ENCODE measurements at regions not wholly inside any gene's neighbourhood (a gene's known extent, or its start where the extent isn't known, plus 50 kb on each side); places are given as distances from the start of the nearest gene placed in this dataset.

DNA sequence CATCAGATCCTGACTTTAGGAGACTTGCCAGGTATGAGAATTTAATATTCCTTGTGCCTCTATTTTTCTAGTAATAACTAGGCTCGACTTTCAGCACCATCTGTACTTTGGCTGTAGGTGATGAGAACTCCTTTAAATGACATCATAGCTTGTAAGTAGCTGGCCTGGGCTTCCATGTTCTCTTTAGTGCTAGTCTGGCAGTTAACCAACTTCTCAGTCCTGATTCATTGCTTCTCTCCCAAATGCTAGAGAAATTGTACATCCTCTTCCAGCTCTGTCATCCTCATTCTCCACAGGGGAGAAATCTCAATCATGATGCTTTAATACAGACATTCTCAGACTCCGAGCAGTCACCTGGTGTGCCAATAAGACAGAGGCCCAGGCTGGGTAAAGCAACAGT, 143.5 kb upstream of the MOCS1 start:
- H3K27ac ChIP-seq (ENCODE audit: low read depth, low read length), result no peak overlapping the region
- H3K36me3 ChIP-seq (ENCODE audit: control insufficient read depth, insufficient read depth, low read length), result no peaks in the 10 kb centered on the region
- H3K9me3 ChIP-seq (ENCODE audit: control insufficient read depth, insufficient read depth, low read depth, low read length), result no peaks in the 10 kb centered on the region
- H3K27me3 ChIP-seq (ENCODE audit: control insufficient read depth, insufficient read depth, low read length), result peaks cover 16% of the 10 kb centered on the region; the same call in 1 of the 2 replicates
- no peak overlapping the region for H3K9ac ChIP-seq (ENCODE audit: low read length)
- H3K4me1 ChIP-seq (ENCODE audit: control insufficient read depth, insufficient read depth, low read length), result no peaks in the 10 kb centered on the region
- no peak overlapping the region for H3K4me3 ChIP-seq (ENCODE audit: low read depth, low read length)

DNA sequence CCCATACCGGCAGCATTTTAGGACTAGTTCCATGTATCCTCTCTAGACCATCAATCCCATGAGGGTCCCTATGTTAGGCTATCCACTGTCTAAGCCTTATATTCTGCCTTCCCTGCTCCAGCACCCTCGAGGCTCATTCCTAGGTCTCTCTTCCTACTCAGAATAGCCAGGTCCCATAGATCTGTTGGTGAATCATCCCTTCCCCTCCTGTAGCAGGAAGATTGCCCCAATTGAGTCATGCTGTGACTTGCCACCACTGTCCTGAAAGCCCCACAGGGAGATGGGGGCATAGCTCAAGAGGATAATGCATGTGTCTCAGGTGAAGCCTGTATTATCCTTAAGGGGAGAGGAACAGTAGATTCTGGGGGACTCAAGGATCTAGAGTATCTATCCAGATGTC, 143.1 kb upstream of the MOCS1 start:
- no peak overlapping the region for H3K27ac ChIP-seq (ENCODE audit: low read depth, low read length)
- H3K9me3 ChIP-seq (ENCODE audit: control insufficient read depth, insufficient read depth, low read depth, low read length), result no peaks in the 10 kb centered on the region
- H3K4me1 ChIP-seq (ENCODE audit: control insufficient read depth, insufficient read depth, low read length), result no peaks in the 10 kb centered on the region
- H3K27me3 ChIP-seq (ENCODE audit: control insufficient read depth, insufficient read depth, low read length), result peaks cover 16% of the 10 kb centered on the region; the same call in 1 of the 2 replicates
- no peak overlapping the region for H3K4me3 ChIP-seq (ENCODE audit: low read depth, low read length)
- no peak overlapping the region for H3K9ac ChIP-seq (ENCODE audit: low read length)
- H3K36me3 ChIP-seq (ENCODE audit: control insufficient read depth, insufficient read depth, low read length), result no peaks in the 10 kb centered on the region

GRCh38 chr6:40075056-40075590, 140.9 kb upstream of the MOCS1 start:
- peaks cover 6% of the 10 kb centered on the region; the same call in 1 of the 2 replicates for H3K27me3 ChIP-seq (ENCODE audit: control insufficient read depth, insufficient read depth, low read length)
- no peak overlapping the region for H3K9ac ChIP-seq (ENCODE audit: low read length)
- H3K36me3 ChIP-seq (ENCODE audit: control insufficient read depth, insufficient read depth, low read length), result no peaks in the 10 kb centered on the region
- H3K9me3 ChIP-seq (ENCODE audit: control insufficient read depth, insufficient read depth, low read depth, low read length), result no peaks in the 10 kb centered on the region
- no peak overlapping the region for H3K4me3 ChIP-seq (ENCODE audit: low read depth, low read length)
- H3K27ac ChIP-seq (ENCODE audit: low read depth, low read length), result no peak overlapping the region
- no peaks in the 10 kb centered on the region for H3K4me1 ChIP-seq (ENCODE audit: control insufficient read depth, insufficient read depth, low read length)

DNA sequence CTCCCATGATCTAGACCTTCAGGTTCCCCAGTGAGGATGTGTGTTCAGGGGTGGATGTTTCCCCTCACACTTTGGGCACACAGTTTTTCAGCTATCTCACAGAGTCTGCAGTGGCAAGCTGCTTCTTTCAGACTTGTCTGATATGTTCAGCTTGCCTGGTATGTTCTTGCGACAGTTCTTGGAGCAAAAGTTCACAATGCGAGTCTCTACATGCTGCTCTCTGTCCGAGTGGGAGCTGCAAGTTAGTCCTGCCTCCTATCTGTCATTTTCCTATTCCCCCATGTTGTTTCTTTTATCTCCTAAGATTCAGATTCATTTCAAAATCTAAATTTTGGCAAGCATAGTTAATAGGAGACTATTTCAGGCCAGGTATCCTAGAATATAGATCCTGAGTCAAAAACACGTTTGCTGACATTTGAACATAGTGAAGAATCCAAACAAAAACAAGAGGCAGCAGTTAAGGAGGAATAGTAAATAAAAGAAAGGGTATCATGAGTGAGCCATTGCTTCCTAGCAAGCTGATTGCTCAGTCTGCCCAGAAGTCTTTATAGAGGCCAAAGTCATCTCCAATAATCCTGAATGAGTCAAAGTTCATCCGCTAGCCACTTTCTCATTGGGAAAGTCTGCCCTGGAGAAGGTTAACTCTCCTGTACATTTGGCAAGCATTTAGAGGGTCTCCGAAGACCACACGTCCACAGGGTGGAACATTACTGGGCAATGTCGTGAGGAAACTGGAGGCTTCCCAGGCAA, 140.2 kb upstream of the MOCS1 start:
- no peaks in the 10 kb centered on the region for H3K4me1 ChIP-seq (ENCODE audit: control insufficient read depth, insufficient read depth, low read length)
- H3K36me3 ChIP-seq (ENCODE audit: control insufficient read depth, insufficient read depth, low read length), result no peaks in the 10 kb centered on the region
- H3K9me3 ChIP-seq (ENCODE audit: control insufficient read depth, insufficient read depth, low read depth, low read length), result no peaks in the 10 kb centered on the region
- peaks cover 3% of the 10 kb centered on the region; the same call in 1 of the 2 replicates for H3K27me3 ChIP-seq (ENCODE audit: control insufficient read depth, insufficient read depth, low read length)
- H3K27ac ChIP-seq (ENCODE audit: low read depth, low read length), result no peak overlapping the region
- H3K4me3 ChIP-seq (ENCODE audit: low read depth, low read length), result no peak overlapping the region
- H3K9ac ChIP-seq (ENCODE audit: low read length), result no peak overlapping the region

DNA sequence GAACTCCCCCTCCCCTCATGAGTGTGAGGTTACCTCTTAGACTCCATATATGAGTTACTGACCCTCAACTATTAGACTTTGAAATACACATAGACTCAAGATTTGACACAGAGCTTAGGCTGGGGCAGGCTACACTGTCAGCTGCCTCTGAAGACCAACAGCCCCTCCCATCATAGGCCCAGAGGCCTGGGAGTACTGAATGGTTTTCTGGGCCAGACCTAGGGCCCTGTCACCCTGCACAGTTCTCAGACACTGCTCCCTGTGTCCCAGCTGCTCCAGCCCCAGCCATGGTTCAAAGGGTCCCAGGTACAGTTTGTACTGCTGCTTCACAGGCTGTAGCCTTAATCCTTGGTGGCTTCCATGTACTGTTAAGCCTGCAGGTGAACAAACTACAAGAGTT, 132.1 kb upstream of the MOCS1 start:
- Histone ChIP-seq H3K27ac (ENCODE audit: low read depth, low read length) (no peak overlapping the region), H3K9ac (ENCODE audit: low read length) (no peak overlapping the region), H3K9me3 (ENCODE audit: control insufficient read depth, insufficient read depth, low read depth, low read length) (peaks cover 20% of the 10 kb centered on the region), H3K4me1 (ENCODE audit: control insufficient read depth, insufficient read depth, low read length) (no peaks in the 10 kb centered on the region), H3K27me3 (ENCODE audit: control insufficient read depth, insufficient read depth, low read length) (no peaks in the 10 kb centered on the region; the same call in 1 of the 2 replicates), H3K4me3 (ENCODE audit: low read depth, low read length) (no peak overlapping the region), H3K36me3 (ENCODE audit: control insufficient read depth, insufficient read depth, low read length) (no peaks in the 10 kb centered on the region)

GRCh38 chr6:40056865-40057264, 122.6 kb upstream of the MOCS1 start:
- H3K9ac ChIP-seq (ENCODE audit: low read length), result no peak overlapping the region
- no peak overlapping the region for H3K4me3 ChIP-seq (ENCODE audit: low read depth, low read length)
- H3K36me3 ChIP-seq (ENCODE audit: control insufficient read depth, insufficient read depth, low read length), result no peaks in the 10 kb centered on the region
- H3K4me1 ChIP-seq (ENCODE audit: control insufficient read depth, insufficient read depth, low read length), result no peaks in the 10 kb centered on the region
- no peak overlapping the region for H3K27ac ChIP-seq (ENCODE audit: low read depth, low read length)
- H3K9me3 ChIP-seq (ENCODE audit: control insufficient read depth, insufficient read depth, low read depth, low read length), result no peaks in the 10 kb centered on the region
- H3K27me3 ChIP-seq (ENCODE audit: control insufficient read depth, insufficient read depth, low read length), result peaks cover 6% of the 10 kb centered on the region; the same call in 1 of the 2 replicates

GRCh38 chr6:40054602-40055001, 120.3 kb upstream of the MOCS1 start:
- Histone ChIP-seq H3K27me3 (ENCODE audit: control insufficient read depth, insufficient read depth, low read length) (peaks cover 9% of the 10 kb centered on the region; the same call in 1 of the 2 replicates), H3K4me3 (ENCODE audit: low read depth, low read length) (no peak overlapping the region), H3K9ac (ENCODE audit: low read length) (no peak overlapping the region), H3K27ac (ENCODE audit: low read depth, low read length) (no peak overlapping the region), H3K4me1 (ENCODE audit: control insufficient read depth, insufficient read depth, low read length) (no peaks in the 10 kb centered on the region), H3K36me3 (ENCODE audit: control insufficient read depth, insufficient read depth, low read length) (no peaks in the 10 kb centered on the region), H3K9me3 (ENCODE audit: control insufficient read depth, insufficient read depth, low read depth, low read length) (peaks cover 17% of the 10 kb centered on the region)

GRCh38 chr6:40054186-40054585, 119.9 kb upstream of the MOCS1 start:
- Histone ChIP-seq H3K27me3 (ENCODE audit: control insufficient read depth, insufficient read depth, low read length) (peaks cover 9% of the 10 kb centered on the region; the same call in 1 of the 2 replicates), H3K36me3 (ENCODE audit: control insufficient read depth, insufficient read depth, low read length) (no peaks in the 10 kb centered on the region), H3K9ac (ENCODE audit: low read length) (no peak overlapping the region), H3K4me1 (ENCODE audit: control insufficient read depth, insufficient read depth, low read length) (no peaks in the 10 kb centered on the region), H3K27ac (ENCODE audit: low read depth, low read length) (no peak overlapping the region), H3K4me3 (ENCODE audit: low read depth, low read length) (no peak overlapping the region), H3K9me3 (ENCODE audit: control insufficient read depth, insufficient read depth, low read depth, low read length) (peaks cover 17% of the 10 kb centered on the region)

GRCh38 chr6:40049128-40049527, 114.9 kb upstream of the MOCS1 start:
- Histone ChIP-seq H3K9ac (ENCODE audit: low read length) (no peak overlapping the region), H3K36me3 (ENCODE audit: control insufficient read depth, insufficient read depth, low read length) (no peaks in the 10 kb centered on the region), H3K4me1 (ENCODE audit: control insufficient read depth, insufficient read depth, low read length) (no peaks in the 10 kb centered on the region), H3K4me3 (ENCODE audit: low read depth, low read length) (no peak overlapping the region), H3K27ac (ENCODE audit: low read depth, low read length) (no peak overlapping the region), H3K27me3 (ENCODE audit: control insufficient read depth, insufficient read depth, low read length) (peaks cover 9% of the 10 kb centered on the region), H3K9me3 (ENCODE audit: control insufficient read depth, insufficient read depth, low read depth, low read length) (peaks cover 19% of the 10 kb centered on the region)

DNA sequence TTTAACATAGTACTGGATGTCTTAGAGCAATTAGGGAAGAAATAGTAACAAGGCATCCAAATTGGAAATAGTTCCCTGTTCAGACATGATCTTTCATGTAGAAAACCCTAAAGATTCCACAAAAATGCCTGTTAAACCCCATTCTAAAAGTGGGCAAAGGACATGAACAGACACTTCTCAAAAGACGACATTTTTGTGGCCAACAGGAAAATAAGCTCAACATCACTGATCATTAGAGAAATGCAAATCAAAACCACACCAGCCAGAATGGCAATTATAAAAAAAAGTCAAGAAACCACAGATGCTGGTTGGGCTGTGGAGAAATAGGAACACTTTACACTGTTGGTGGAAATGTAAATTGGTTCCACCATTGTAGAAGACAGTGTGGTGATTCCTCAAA, 109.9 kb upstream of the MOCS1 start:
- Histone ChIP-seq H3K9me3 (ENCODE audit: control insufficient read depth, insufficient read depth, low read depth, low read length) (peaks cover 7% of the 10 kb centered on the region), H3K36me3 (ENCODE audit: control insufficient read depth, insufficient read depth, low read length) (no peaks in the 10 kb centered on the region), H3K27me3 (ENCODE audit: control insufficient read depth, insufficient read depth, low read length) (no peaks in the 10 kb centered on the region; the same call in 1 of the 2 replicates), H3K9ac (ENCODE audit: low read length) (no peak overlapping the region), H3K4me3 (ENCODE audit: low read depth, low read length) (no peak overlapping the region), H3K27ac (ENCODE audit: low read depth, low read length) (no peak overlapping the region), H3K4me1 (ENCODE audit: control insufficient read depth, insufficient read depth, low read length) (0 out of 2 replicates have a peak, but pooled peaks cover 2% of the 10 kb centered on the region)

DNA sequence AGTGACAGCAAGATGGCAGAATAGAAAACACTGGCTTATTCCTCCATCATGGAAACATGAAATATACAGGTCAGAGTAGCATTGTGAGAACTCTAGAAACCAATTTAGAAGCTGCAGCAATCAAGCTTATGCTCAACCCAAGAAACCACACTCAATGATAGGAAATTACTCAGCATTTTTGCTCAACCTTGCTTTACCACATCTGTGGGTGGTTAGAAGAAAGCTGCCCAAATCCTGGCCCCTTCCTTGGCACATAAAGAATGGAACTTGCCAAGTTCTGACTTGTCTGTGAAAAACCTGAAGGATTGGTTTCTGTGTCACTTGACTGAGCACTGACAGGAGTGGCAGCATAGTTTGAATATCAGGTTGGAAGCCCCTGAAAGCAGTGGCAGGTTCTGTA, 108.0 kb upstream of the MOCS1 start:
- H3K4me1 ChIP-seq (ENCODE audit: control insufficient read depth, insufficient read depth, low read length), result 0 out of 2 replicates have a peak, but pooled peaks cover 2% of the 10 kb centered on the region
- no peak overlapping the region for H3K27ac ChIP-seq (ENCODE audit: low read depth, low read length)

More for the DNA sequence above, 108.0 kb upstream of the MOCS1 start:
- H3K4me3 ChIP-seq (ENCODE audit: low read depth, low read length), result no peak overlapping the region
- H3K9me3 ChIP-seq (ENCODE audit: control insufficient read depth, insufficient read depth, low read depth, low read length), result peaks cover 7% of the 10 kb centered on the region
- no peaks in the 10 kb centered on the region; the same call in 1 of the 2 replicates for H3K27me3 ChIP-seq (ENCODE audit: control insufficient read depth, insufficient read depth, low read length)
- H3K36me3 ChIP-seq (ENCODE audit: control insufficient read depth, insufficient read depth, low read length), result no peaks in the 10 kb centered on the region
- no peak overlapping the region for H3K9ac ChIP-seq (ENCODE audit: low read length)

Measured in HUES6 (cell line).